HG03135 (cell line): ENCODE measurements at regions not wholly inside any gene's neighbourhood (a gene's known extent, or its start where the extent isn't known, plus 50 kb on each side); places are given as distances from the start of the nearest gene placed in this dataset.

Source experiments
- ATAC-seq: cut with Tn5 transposase; IDR thresholded peaks from one replicate; pipeline ENCODE4 v1.9.1; 2021; ENCODE audit warnings: mild to moderate bottlenecking, moderate library complexity; ENCODE audit not compliant: unreplicated experiment

- ATAC-seq, result no peak
Observed at GRCh38 chr5:4945296-4945695, 194.8 kb upstream of the ADAMTS16 start.

- no peak for ATAC-seq
Observed at GRCh38 chr5:4947106-4947505, 193.0 kb upstream of the ADAMTS16 start.

GRCh38 chr5:4947893-4948536 lies 192.1 kb upstream of the ADAMTS16 start:
- no peak for ATAC-seq

GRCh38 chr5:4949108-4949507 lies 191.0 kb upstream of the ADAMTS16 start:
- ATAC-seq, result no peak

- ATAC-seq, result no peak
Observed at GRCh38 chr5:4953576-4953975, 186.6 kb upstream of the ADAMTS16 start.

GRCh38 chr5:4954048-4954447 lies 186.1 kb upstream of the ADAMTS16 start:
- no peak for ATAC-seq

- ATAC-seq, result no peak
Observed at GRCh38 chr5:4963265-4963664, 176.9 kb upstream of the ADAMTS16 start.

- ATAC-seq, result no peak
Observed at GRCh38 chr5:4969351-4969750, 170.8 kb upstream of the ADAMTS16 start.

- ATAC-seq, result no peak
Observed at GRCh38 chr5:4970171-4970570, 170.0 kb upstream of the ADAMTS16 start.

GRCh38 chr5:4976902-4977301 lies 163.2 kb upstream of the ADAMTS16 start:
- ATAC-seq, result no peak

- no peak for ATAC-seq
Observed at GRCh38 chr5:4977416-4978110, 162.6 kb upstream of the ADAMTS16 start.

- ATAC-seq, result no peak
Observed at GRCh38 chr5:4980201-4980600, 159.9 kb upstream of the ADAMTS16 start.

- no peak for ATAC-seq
Observed at GRCh38 chr5:4981608-4982007, 158.5 kb upstream of the ADAMTS16 start.

GRCh38 chr5:4983701-4984100 lies 156.4 kb upstream of the ADAMTS16 start:
- no peak for ATAC-seq

GRCh38 chr5:4984461-4984860 lies 155.7 kb upstream of the ADAMTS16 start:
- no peak for ATAC-seq

- no peak for ATAC-seq
Observed at GRCh38 chr5:4987431-4987830, 152.7 kb upstream of the ADAMTS16 start.

- ATAC-seq, result no peak
Observed at GRCh38 chr5:4989118-4989517, 151.0 kb upstream of the ADAMTS16 start.

GRCh38 chr5:4990017-4990416 lies 150.1 kb upstream of the ADAMTS16 start:
- ATAC-seq, result no peak

GRCh38 chr5:4990462-4990861 lies 149.7 kb upstream of the ADAMTS16 start:
- ATAC-seq, result no peak

- ATAC-seq, result no peak
Observed at GRCh38 chr5:4991925-4992324, 148.2 kb upstream of the ADAMTS16 start.

- ATAC-seq, result no peak
Observed at GRCh38 chr5:4995014-4995413, 145.1 kb upstream of the ADAMTS16 start.

GRCh38 chr5:5005353-5005752 lies 134.8 kb upstream of the ADAMTS16 start:
- no peak for ATAC-seq

- ATAC-seq, result no peak
Observed at GRCh38 chr5:5006548-5006947, 133.6 kb upstream of the ADAMTS16 start.
